ENCODE measurements at regions not wholly inside any gene's neighbourhood (a gene's known extent, or its start where the extent isn't known, plus 50 kb on each side); places are given as distances from the start of the nearest gene placed in this dataset.

GRCh38 chr12:65566751-65567150 is 257.5 kb upstream of the HMGA2 start:
- H3K4me3 Mint-ChIP-seq: no peak overlapping the region
- DNase-seq (ENCODE audit: low spot score in 2 of 2) (no peak), ATAC-seq (ENCODE audit: low read depth) (no peak)
- H3K27ac Mint-ChIP-seq: no peak overlapping the region
- H3K4me1 Mint-ChIP-seq: no peaks in the 10 kb centered on the region
- no peaks in the 10 kb centered on the region for H3K36me3 Mint-ChIP-seq
- peaks cover 10% of the 10 kb centered on the region for H3K27me3 Mint-ChIP-seq
- H3K9me3 Mint-ChIP-seq: peaks cover 3% of the 10 kb centered on the region

- Mint-ChIP-seq H3K9me3 (peaks cover 4% of the 10 kb centered on the region), H3K4me3 (no peak overlapping the region), H3K36me3 (no peaks in the 10 kb centered on the region), H3K27ac (no peak overlapping the region), H3K4me1 (no peaks in the 10 kb centered on the region), H3K27me3 (peaks cover 8% of the 10 kb centered on the region)
- DNase-seq (ENCODE audit: low spot score in 2 of 2): no peak
- ATAC-seq (ENCODE audit: low read depth): no peak
Observed at GRCh38 chr12:65567820-65568219, 256.5 kb upstream of the HMGA2 start.

- ATAC-seq (ENCODE audit: low read depth) (no peak), DNase-seq (ENCODE audit: low spot score in 2 of 2) (no peak)
- Mint-ChIP-seq H3K27me3 (peaks cover 7% of the 10 kb centered on the region), H3K36me3 (no peaks in the 10 kb centered on the region), H3K4me3 (no peak overlapping the region), H3K27ac (no peak overlapping the region), H3K4me1 (no peaks in the 10 kb centered on the region), H3K9me3 (peaks cover 9% of the 10 kb centered on the region)
Observed at GRCh38 chr12:65568517-65568916, 255.8 kb upstream of the HMGA2 start.

GRCh38 chr12:65570451-65571130 is 253.7 kb upstream of the HMGA2 start:
- ATAC-seq (ENCODE audit: low read depth) (no peak), DNase-seq (ENCODE audit: low spot score in 2 of 2) (no peak)
- Mint-ChIP-seq H3K27me3 (peaks cover 3% of the 10 kb centered on the region), H3K27ac (no peak overlapping the region), H3K36me3 (no peaks in the 10 kb centered on the region), H3K4me3 (no peak overlapping the region), H3K4me1 (no peaks in the 10 kb centered on the region), H3K9me3 (peaks cover 15% of the 10 kb centered on the region)

- no peak overlapping the region for H3K4me3 Mint-ChIP-seq
- H3K27me3 Mint-ChIP-seq: peaks cover 1% of the 10 kb centered on the region
- no peaks in the 10 kb centered on the region for H3K36me3 Mint-ChIP-seq
- peaks cover 19% of the 10 kb centered on the region for H3K9me3 Mint-ChIP-seq
- no peaks in the 10 kb centered on the region for H3K4me1 Mint-ChIP-seq
- DNase-seq (ENCODE audit: low spot score in 2 of 2) (no peak), ATAC-seq (ENCODE audit: low read depth) (no peak)
- no peak overlapping the region for H3K27ac Mint-ChIP-seq
Observed at GRCh38 chr12:65574867-65575266, 249.4 kb upstream of the HMGA2 start.

- H3K4me3 Mint-ChIP-seq: no peak overlapping the region
- ATAC-seq (ENCODE audit: low read depth) (no peak), DNase-seq (ENCODE audit: low spot score in 2 of 2) (no peak)
- H3K27ac Mint-ChIP-seq: no peak overlapping the region
- H3K9me3 Mint-ChIP-seq: peaks cover under 1% of the 10 kb centered on the region
- no peaks in the 10 kb centered on the region for H3K4me1 Mint-ChIP-seq
- no peaks in the 10 kb centered on the region for H3K27me3 Mint-ChIP-seq
- no peaks in the 10 kb centered on the region for H3K36me3 Mint-ChIP-seq
Observed at GRCh38 chr12:65584016-65584415, 240.3 kb upstream of the HMGA2 start.

GRCh38 chr12:65585648-65586602 is 238.4 kb upstream of the HMGA2 start:
- H3K27ac Mint-ChIP-seq: no peak overlapping the region
- DNase-seq (ENCODE audit: low spot score in 2 of 2) (no peak), ATAC-seq (ENCODE audit: low read depth) (no peak)
- H3K9me3 Mint-ChIP-seq: no peaks in the 10 kb centered on the region
- H3K36me3 Mint-ChIP-seq: no peaks in the 10 kb centered on the region
- H3K4me3 Mint-ChIP-seq: no peak overlapping the region
- H3K27me3 Mint-ChIP-seq: no peaks in the 10 kb centered on the region
- H3K4me1 Mint-ChIP-seq: no peaks in the 10 kb centered on the region

- Mint-ChIP-seq H3K27ac (no peak overlapping the region), H3K4me1 (no peaks in the 10 kb centered on the region), H3K9me3 (no peaks in the 10 kb centered on the region), H3K4me3 (no peak overlapping the region), H3K27me3 (no peaks in the 10 kb centered on the region), H3K36me3 (no peaks in the 10 kb centered on the region)
- ATAC-seq (ENCODE audit: low read depth): no peak
- no peak for DNase-seq (ENCODE audit: low spot score in 2 of 2)
Observed at GRCh38 chr12:65586796-65587195, 237.5 kb upstream of the HMGA2 start.

- Mint-ChIP-seq H3K4me1 (no peaks in the 10 kb centered on the region), H3K4me3 (no peak overlapping the region), H3K9me3 (no peaks in the 10 kb centered on the region), H3K27ac (no peak overlapping the region), H3K27me3 (no peaks in the 10 kb centered on the region), H3K36me3 (no peaks in the 10 kb centered on the region)
- DNase-seq (ENCODE audit: low spot score in 2 of 2) (no peak), ATAC-seq (ENCODE audit: low read depth) (no peak)
Observed at GRCh38 chr12:65590318-65590717, 234.0 kb upstream of the HMGA2 start.

GRCh38 chr12:65592416-65592815 is 231.9 kb upstream of the HMGA2 start:
- no peaks in the 10 kb centered on the region for H3K36me3 Mint-ChIP-seq
- no peaks in the 10 kb centered on the region for H3K4me1 Mint-ChIP-seq

GRCh38 chr12:65593239-65593701 is 231.0 kb upstream of the HMGA2 start:
- Mint-ChIP-seq H3K36me3 (no peaks in the 10 kb centered on the region), H3K27ac (no peak overlapping the region), H3K9me3 (no peaks in the 10 kb centered on the region), H3K4me1 (no peaks in the 10 kb centered on the region), H3K27me3 (peaks cover 3% of the 10 kb centered on the region), H3K4me3 (no peak overlapping the region)
- ATAC-seq (ENCODE audit: low read depth): no peak
- no peak for DNase-seq (ENCODE audit: low spot score in 2 of 2)

More at GRCh38 chr12:65592416-65592815, 231.9 kb upstream of the HMGA2 start:
- ATAC-seq (ENCODE audit: low read depth): no peak
- Mint-ChIP-seq H3K4me3 (no peak overlapping the region), H3K9me3 (no peaks in the 10 kb centered on the region), H3K27ac (no peak overlapping the region), H3K27me3 (peaks cover 1% of the 10 kb centered on the region)
- DNase-seq (ENCODE audit: low spot score in 2 of 2): no peak

- Mint-ChIP-seq H3K27ac (no peak overlapping the region), H3K4me1 (no peaks in the 10 kb centered on the region), H3K9me3 (no peaks in the 10 kb centered on the region), H3K27me3 (peaks cover 3% of the 10 kb centered on the region), H3K36me3 (no peaks in the 10 kb centered on the region), H3K4me3 (no peak overlapping the region)
- DNase-seq (ENCODE audit: low spot score in 2 of 2): no peak
- ATAC-seq (ENCODE audit: low read depth): no peak
Observed at GRCh38 chr12:65594409-65594808, 229.9 kb upstream of the HMGA2 start.

GRCh38 chr12:65595016-65595560 is 229.2 kb upstream of the HMGA2 start:
- ATAC-seq (ENCODE audit: low read depth) (no peak), DNase-seq (ENCODE audit: low spot score in 2 of 2) (no peak)
- no peak overlapping the region for H3K27ac Mint-ChIP-seq
- H3K4me3 Mint-ChIP-seq: no peak overlapping the region
- no peaks in the 10 kb centered on the region for H3K9me3 Mint-ChIP-seq
- H3K27me3 Mint-ChIP-seq: peaks cover 3% of the 10 kb centered on the region
- H3K4me1 Mint-ChIP-seq: no peaks in the 10 kb centered on the region
- H3K36me3 Mint-ChIP-seq: no peaks in the 10 kb centered on the region

GRCh38 chr12:65596514-65597091 is 227.7 kb upstream of the HMGA2 start:
- no peaks in the 10 kb centered on the region for H3K4me1 Mint-ChIP-seq
- H3K9me3 Mint-ChIP-seq: no peaks in the 10 kb centered on the region
- peaks cover 6% of the 10 kb centered on the region for H3K27me3 Mint-ChIP-seq
- H3K27ac Mint-ChIP-seq: no peak overlapping the region
- no peak overlapping the region for H3K4me3 Mint-ChIP-seq
- no peak for ATAC-seq (ENCODE audit: low read depth)
- DNase-seq (ENCODE audit: low spot score in 2 of 2): no peak
- no peaks in the 10 kb centered on the region for H3K36me3 Mint-ChIP-seq

All from memory B cell (primary cell).